Colonic mucosa (tissue), 4 donors: ENCODE measurements at regions not wholly inside any gene's neighbourhood (a gene's known extent, or its start where the extent isn't known, plus 50 kb on each side); places are given as distances from the start of the nearest gene placed in this dataset.

Source experiments
- DNase-seq: peaks from one replicate; pipeline ENCODE4 v3.0.0-alpha.2; 2020
- H3K27ac ChIP-seq: fragments of 200-600 bp; one replicate; pipeline ENCODE4 v1.8.0; 2021
- H3K27me3 ChIP-seq: fragments of 200-600 bp; one replicate; pipeline ENCODE4 v1.8.0; 2021
- H3K36me3 ChIP-seq: fragments of 200-600 bp; one replicate; pipeline ENCODE4 v1.8.0; 2021
- H3K4me1 ChIP-seq: fragments of 200-600 bp; one replicate; pipeline ENCODE4 v1.8.0; 2021; ENCODE audit warnings: mild to moderate bottlenecking
- H3K4me3 ChIP-seq: fragments of 200-600 bp; one replicate; pipeline ENCODE4 v1.8.0; 2021
- H3K9ac ChIP-seq, 2 donors: one replicate each; pipeline ENCODE4 v1.7.0; 2013; ENCODE audit warnings: control low read depth in 2 of 2, low read depth in 2 of 2, low read length in 2 of 2
- H3K9me3 ChIP-seq: fragments of 200-600 bp; one replicate; pipeline ENCODE4 v1.8.0; 2021
- intact Hi-C: fragments of 100-400 bp; cut with DNase I; formaldehyde crosslinking; loops from one replicate; pipeline ENCODE4 v1.14.1; 2022
- TF ChIP-seq, protein P1 (sequence below): fragments of 200-600 bp; IDR thresholded peaks from one replicate; pipeline ENCODE4 v1.8.0; 2022; ENCODE audit warnings: antibody characterized with exemption, mild to moderate bottlenecking
- donor health status: healthy.
- donor health status: DM: no; HTN: no; CAD: no.
- donor health status: DM: no; HTN: no; CAD: no.

DNA sequence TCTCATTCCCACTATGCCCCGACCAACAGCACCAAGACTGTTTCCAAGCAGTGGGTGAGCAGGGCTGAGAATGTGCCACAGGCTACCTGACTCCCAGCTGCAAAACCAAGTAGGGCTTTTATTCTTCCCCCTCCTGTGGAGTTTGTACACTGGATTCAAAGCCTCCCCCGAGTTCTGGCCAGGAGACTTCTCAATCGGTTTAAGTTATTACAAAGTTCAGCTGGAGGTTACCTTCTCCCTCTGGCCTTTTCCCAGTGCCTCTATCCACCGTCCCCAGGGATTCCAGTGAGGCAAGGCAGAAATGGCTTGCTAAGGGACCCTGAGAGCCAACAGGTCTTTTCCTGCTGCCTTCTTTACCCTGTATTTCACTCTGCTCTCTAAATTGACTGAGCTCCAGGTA lies 217.0 kb downstream of the ADGRG6 start:
- TF ChIP-seq, protein P1, sequence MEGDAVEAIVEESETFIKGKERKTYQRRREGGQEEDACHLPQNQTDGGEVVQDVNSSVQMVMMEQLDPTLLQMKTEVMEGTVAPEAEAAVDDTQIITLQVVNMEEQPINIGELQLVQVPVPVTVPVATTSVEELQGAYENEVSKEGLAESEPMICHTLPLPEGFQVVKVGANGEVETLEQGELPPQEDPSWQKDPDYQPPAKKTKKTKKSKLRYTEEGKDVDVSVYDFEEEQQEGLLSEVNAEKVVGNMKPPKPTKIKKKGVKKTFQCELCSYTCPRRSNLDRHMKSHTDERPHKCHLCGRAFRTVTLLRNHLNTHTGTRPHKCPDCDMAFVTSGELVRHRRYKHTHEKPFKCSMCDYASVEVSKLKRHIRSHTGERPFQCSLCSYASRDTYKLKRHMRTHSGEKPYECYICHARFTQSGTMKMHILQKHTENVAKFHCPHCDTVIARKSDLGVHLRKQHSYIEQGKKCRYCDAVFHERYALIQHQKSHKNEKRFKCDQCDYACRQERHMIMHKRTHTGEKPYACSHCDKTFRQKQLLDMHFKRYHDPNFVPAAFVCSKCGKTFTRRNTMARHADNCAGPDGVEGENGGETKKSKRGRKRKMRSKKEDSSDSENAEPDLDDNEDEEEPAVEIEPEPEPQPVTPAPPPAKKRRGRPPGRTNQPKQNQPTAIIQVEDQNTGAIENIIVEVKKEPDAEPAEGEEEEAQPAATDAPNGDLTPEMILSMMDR, result no peak
- no peaks in the 10 kb centered on the region for H3K9me3 ChIP-seq
- no peak overlapping the region for H3K4me3 ChIP-seq
- no peak for DNase-seq
- intact Hi-C loops, result no loop called here
- no peak overlapping the region for H3K27ac ChIP-seq
- H3K4me1 ChIP-seq, result no peaks in the 10 kb centered on the region
- no peak overlapping the region for H3K9ac ChIP-seq
- H3K27me3 ChIP-seq, result no peaks in the 10 kb centered on the region
- H3K36me3 ChIP-seq, result no peaks in the 10 kb centered on the region

DNA sequence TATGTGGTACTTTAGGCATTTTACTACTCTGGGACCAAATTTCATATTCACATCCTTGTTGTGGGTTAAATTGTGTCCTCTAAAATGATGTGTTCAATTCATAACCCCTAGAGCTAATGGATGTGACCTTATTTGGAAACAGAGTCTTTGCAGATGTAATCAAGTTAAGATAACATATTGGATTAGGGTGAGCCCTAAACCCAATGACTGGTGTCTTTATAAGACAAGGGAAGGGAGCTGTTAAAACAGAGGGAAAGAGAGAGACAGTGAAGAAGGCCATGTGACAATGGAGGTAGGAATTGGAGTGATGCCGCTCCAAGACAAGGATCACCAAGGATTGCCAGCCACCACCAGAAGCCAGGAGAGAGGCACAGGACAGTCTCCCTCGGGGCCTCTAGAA lies 220.0 kb downstream of the ADGRG6 start:
- no peak overlapping the region for H3K4me3 ChIP-seq
- H3K27ac ChIP-seq, result no peak overlapping the region
- no peak overlapping the region for H3K9ac ChIP-seq
- TF ChIP-seq, protein P1, result no peak
- H3K36me3 ChIP-seq, result no peaks in the 10 kb centered on the region
- DNase-seq, result no peak
- H3K9me3 ChIP-seq, result no peaks in the 10 kb centered on the region
- intact Hi-C loops, result no loop called here
- no peaks in the 10 kb centered on the region for H3K27me3 ChIP-seq
- no peaks in the 10 kb centered on the region for H3K4me1 ChIP-seq

DNA sequence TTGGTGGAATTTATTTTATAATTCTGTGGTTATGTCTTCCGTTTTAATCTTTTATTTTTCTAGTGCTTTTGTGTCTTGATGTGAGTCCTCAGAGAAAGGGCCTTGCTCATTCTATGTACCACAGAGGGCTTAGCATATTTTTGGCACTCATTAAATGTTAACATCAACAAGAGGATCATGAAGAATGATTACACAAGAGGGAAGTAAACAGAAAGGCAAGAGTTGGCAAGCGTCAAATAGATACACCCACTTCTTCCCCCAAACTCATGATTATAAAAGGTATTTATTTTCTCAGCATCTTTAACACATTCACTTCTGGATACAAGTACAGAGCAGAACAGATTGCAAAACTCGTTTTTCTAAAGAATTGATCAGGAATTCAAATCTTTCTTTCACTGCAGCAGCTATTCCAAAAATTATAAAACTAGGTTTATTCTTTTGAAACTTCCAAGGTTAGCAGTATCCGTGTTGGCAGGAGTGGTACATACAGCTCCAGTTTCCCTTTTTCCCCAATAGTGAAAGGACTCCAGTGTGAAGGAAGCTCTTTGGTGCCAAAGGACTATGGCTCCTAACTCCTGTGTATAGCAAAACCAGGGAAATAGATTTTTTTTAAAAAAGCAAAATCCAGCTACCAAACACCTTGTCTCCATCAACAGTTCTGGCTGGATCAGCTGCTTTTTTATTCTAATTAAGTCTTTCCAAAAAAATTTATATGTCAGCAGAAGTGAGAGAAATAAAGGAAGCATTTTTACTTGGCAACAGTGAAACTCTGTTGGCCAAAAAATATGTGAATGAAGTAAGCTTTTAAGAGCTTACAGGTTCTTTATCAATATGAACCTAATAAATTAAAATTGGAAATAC lies 221.9 kb downstream of the ADGRG6 start:
- H3K36me3 ChIP-seq, result no peaks in the 10 kb centered on the region
- TF ChIP-seq, protein P1, result no peak
- no peaks in the 10 kb centered on the region for H3K27me3 ChIP-seq
- H3K9ac ChIP-seq, result no peak overlapping the region
- DNase-seq, result no peak
- H3K4me3 ChIP-seq, result no peak overlapping the region
- H3K9me3 ChIP-seq, result no peaks in the 10 kb centered on the region
- H3K27ac ChIP-seq, result no peak overlapping the region
- H3K4me1 ChIP-seq, result no peaks in the 10 kb centered on the region
- intact Hi-C loops, result no loop called here

DNA sequence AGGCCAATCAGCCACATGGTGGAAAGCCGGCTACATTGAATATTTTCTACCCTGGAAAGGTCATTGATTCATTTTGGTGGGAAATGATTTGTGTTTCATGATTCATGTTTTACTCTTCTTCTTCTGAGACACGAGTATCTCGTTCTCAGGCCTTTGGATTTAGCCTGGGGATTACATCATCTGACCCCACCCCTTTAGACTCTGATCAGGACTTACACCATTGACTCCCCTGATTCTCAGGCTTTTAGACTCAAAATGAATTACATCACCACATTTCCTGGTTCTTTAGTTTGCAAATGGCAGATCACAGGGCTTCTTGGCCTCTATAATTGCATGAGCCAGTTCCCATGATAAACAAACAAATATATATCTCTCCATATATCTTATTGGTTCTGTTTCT lies 228.8 kb downstream of the ADGRG6 start:
- intact Hi-C loops, result no loop called here
- DNase-seq, result no peak
- TF ChIP-seq, protein P1, result no peak
- H3K27me3 ChIP-seq, result no peaks in the 10 kb centered on the region
- H3K9ac ChIP-seq, result no peak overlapping the region
- H3K9me3 ChIP-seq, result no peaks in the 10 kb centered on the region
- H3K4me1 ChIP-seq, result no peaks in the 10 kb centered on the region
- no peak overlapping the region for H3K27ac ChIP-seq
- H3K4me3 ChIP-seq, result no peak overlapping the region
- H3K36me3 ChIP-seq, result no peaks in the 10 kb centered on the region

DNA sequence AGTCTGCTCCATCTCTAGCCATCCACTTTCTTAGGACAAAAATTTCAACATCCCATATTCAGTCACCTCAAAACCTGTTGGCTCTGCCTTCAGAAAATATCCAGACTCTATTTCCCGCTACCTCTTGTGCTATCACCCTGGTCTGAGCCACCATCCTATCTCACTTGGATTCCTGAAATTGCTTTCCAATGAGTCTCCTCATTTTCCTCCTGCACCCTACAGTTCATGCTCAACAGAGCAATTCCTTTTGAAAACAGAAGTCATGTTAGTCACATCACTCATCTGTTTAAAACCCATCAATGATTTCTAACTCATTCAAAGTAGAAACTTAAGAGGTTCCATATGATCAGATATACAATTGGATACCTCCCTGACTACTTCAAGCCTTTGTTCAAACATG lies 229.9 kb downstream of the ADGRG6 start:
- intact Hi-C loops, result no loop called here
- no peaks in the 10 kb centered on the region for H3K27me3 ChIP-seq
- no peak overlapping the region for H3K4me3 ChIP-seq
- no peaks in the 10 kb centered on the region for H3K4me1 ChIP-seq
- DNase-seq, result no peak
- H3K36me3 ChIP-seq, result no peaks in the 10 kb centered on the region
- no peak overlapping the region for H3K27ac ChIP-seq
- TF ChIP-seq, protein P1, result no peak
- H3K9me3 ChIP-seq, result no peaks in the 10 kb centered on the region
- H3K9ac ChIP-seq, result no peak overlapping the region
